Cardiac muscle cell (in vitro differentiated cells and primary cell): ENCODE measurements at regions not wholly inside any gene's neighbourhood (a gene's known extent, or its start where the extent isn't known, plus 50 kb on each side); places are given as distances from the start of the nearest gene placed in this dataset.
A peak's percentile ranks its signal among the peaks of the same experiment; 100 is the strongest.

Experiments used
- DNase-seq, 2 donors: peaks; one replicate each; pipeline versions ENCODE4 v3.0.0 to v3.0.0-alpha.2; 2010 to 2017; ENCODE audit warnings: low read depth in 1 of 2, low spot score in 1 of 2
- H3K27ac ChIP-seq: fragments of 200-600 bp; sonication (generic); 2 replicates; pipeline ENCODE4 v1.5.1; 2016
- H3K27me3 ChIP-seq: fragments of 200-600 bp; sonication (generic); 2 replicates; pipeline ENCODE4 v1.6.0; 2016; ENCODE audit warnings: control low read depth
- H3K36me3 ChIP-seq: fragments of 200-600 bp; sonication (generic); 2 replicates; pipeline ENCODE4 v1.5.1; 2016; ENCODE audit warnings: control low read depth
- H3K4me1 ChIP-seq: fragments of 200-600 bp; sonication (generic); 2 replicates; pipeline ENCODE4 v1.8.1; 2017; ENCODE audit warnings: low read depth, mild to moderate bottlenecking, mixed run types
- H3K4me3 ChIP-seq: fragments of 200-600 bp; sonication (generic); 2 replicates; pipeline ENCODE4 v1.5.1; 2016; ENCODE audit warnings: mild to moderate bottlenecking
- H3K9me3 ChIP-seq: fragments of 200-600 bp; sonication (generic); 2 replicates; pipeline ENCODE4 v1.5.1; 2017; ENCODE audit warnings: low read depth, mild to moderate bottlenecking, control low read depth
- CTCF ChIP-seq: IDR thresholded peaks from 2 replicates; pipeline ENCODE4 v1.5.1; 2012; ENCODE audit warnings: low read depth, mild to moderate bottlenecking, low read length

DNA sequence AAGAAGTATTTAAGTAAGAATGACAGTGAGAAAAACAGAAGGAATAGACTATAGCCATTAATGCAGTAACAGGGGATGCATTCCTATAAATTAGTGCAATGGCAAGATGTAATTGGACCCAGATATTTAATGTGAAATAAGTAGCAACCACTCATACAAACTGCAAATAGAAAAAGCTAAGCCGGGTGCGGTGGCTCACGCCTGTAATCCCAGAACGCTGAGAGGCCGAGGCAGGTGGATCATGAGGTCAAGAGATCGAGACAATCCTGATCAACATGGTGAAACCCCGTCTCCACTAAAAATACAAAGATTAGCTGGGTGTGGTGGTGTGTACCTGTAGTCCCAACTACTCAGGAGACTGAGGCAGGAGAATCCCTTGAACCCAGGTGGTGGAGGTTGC, 845.8 kb downstream of the PDHA2 start:
- Histone ChIP-seq H3K36me3 (no peaks in the 10 kb centered on the region), H3K4me1 (no peaks in the 10 kb centered on the region), H3K9me3 (no peaks in the 10 kb centered on the region), H3K4me3 (no peak overlapping the region), H3K27me3 (no peaks in the 10 kb centered on the region), H3K27ac (no peak overlapping the region)
- no peak for TF ChIP-seq CTCF
- DNase-seq: no peak

GRCh38 chr4:96691521-96691920, 851.6 kb downstream of the PDHA2 start:
- TF ChIP-seq CTCF: no peak
- H3K36me3 ChIP-seq: no peaks in the 10 kb centered on the region
- no peak overlapping the region for H3K4me3 ChIP-seq
- no peaks in the 10 kb centered on the region for H3K4me1 ChIP-seq
- H3K27me3 ChIP-seq: no peaks in the 10 kb centered on the region
- H3K9me3 ChIP-seq: no peaks in the 10 kb centered on the region
- H3K27ac ChIP-seq: no peak overlapping the region
- DNase-seq: no peak

- Histone ChIP-seq H3K9me3 (no peaks in the 10 kb centered on the region), H3K27ac (no peak overlapping the region), H3K36me3 (no peaks in the 10 kb centered on the region), H3K4me3 (no peak overlapping the region), H3K27me3 (no peaks in the 10 kb centered on the region), H3K4me1 (no peaks in the 10 kb centered on the region)
- no peak for TF ChIP-seq CTCF
- no peak for DNase-seq
Measured at GRCh38 chr4:96698831-96699230, 858.9 kb downstream of the PDHA2 start.

- H3K36me3 ChIP-seq: no peaks in the 10 kb centered on the region
- no peak for TF ChIP-seq CTCF
Measured at GRCh38 chr4:96703265-96703664, 863.4 kb downstream of the PDHA2 start.

DNA sequence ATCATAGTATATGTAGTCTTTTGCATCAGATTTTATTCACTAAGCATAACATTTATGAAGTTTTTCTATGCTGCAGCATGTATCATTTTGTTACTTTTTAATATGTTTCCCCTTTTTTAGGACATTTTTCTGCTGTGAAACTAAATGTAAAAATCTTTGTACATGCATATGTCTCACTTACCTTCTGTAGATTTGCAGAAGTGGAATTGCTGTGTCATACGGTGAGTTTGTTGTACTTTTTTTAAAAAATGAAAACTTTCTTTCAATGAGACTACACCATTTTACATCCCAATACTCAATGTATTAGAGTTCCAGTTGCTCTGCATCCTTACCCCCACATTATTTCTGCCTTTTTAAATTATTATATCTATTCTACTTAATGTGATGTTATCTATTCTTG, 868.9 kb downstream of the PDHA2 start:
- no peak for DNase-seq
- H3K4me3 ChIP-seq: no peak overlapping the region
- H3K27me3 ChIP-seq: no peaks in the 10 kb centered on the region
- no peak for TF ChIP-seq CTCF
- no peak overlapping the region for H3K27ac ChIP-seq
- no peaks in the 10 kb centered on the region for H3K36me3 ChIP-seq
- no peaks in the 10 kb centered on the region for H3K4me1 ChIP-seq
- H3K9me3 ChIP-seq: no peaks in the 10 kb centered on the region

More at GRCh38 chr4:96703265-96703664, 863.4 kb downstream of the PDHA2 start:
- Histone ChIP-seq H3K27ac (no peak overlapping the region), H3K27me3 (no peaks in the 10 kb centered on the region), H3K4me3 (no peak overlapping the region), H3K4me1 (no peaks in the 10 kb centered on the region), H3K9me3 (no peaks in the 10 kb centered on the region)
- DNase-seq: peak in 1 of 2 donors; percentile 28
